GM21381 (cell line): ENCODE measurements at regions not wholly inside any gene's neighbourhood (a gene's known extent, or its start where the extent isn't known, plus 50 kb on each side); places are given as distances from the start of the nearest gene placed in this dataset.

ENCODE experiments used
- ATAC-seq: cut with Tn5 transposase; IDR thresholded peaks from one replicate; pipeline ENCODE4 v1.9.1; 2021; ENCODE audit warnings: mild to moderate bottlenecking, moderate library complexity; ENCODE audit not compliant: unreplicated experiment

GRCh38 chr5:2505217-2505616, 246.3 kb downstream of the IRX2 start:
- ATAC-seq, result no peak

GRCh38 chr5:2502970-2503594, 248.4 kb downstream of the IRX2 start:
- no peak for ATAC-seq

- ATAC-seq, result no peak
Measured at GRCh38 chr5:2499917-2500316, 251.6 kb downstream of the IRX2 start.

GRCh38 chr5:2496891-2497290, 254.6 kb downstream of the IRX2 start:
- ATAC-seq, result no peak

GRCh38 chr5:2496126-2496525, 255.4 kb downstream of the IRX2 start:
- ATAC-seq, result no peak

- ATAC-seq, result no peak
Measured at GRCh38 chr5:2493356-2493755, 258.1 kb downstream of the IRX2 start.

GRCh38 chr5:2492476-2492875, 259.0 kb downstream of the IRX2 start:
- ATAC-seq, result no peak

GRCh38 chr5:2491846-2492245, 259.6 kb downstream of the IRX2 start:
- ATAC-seq, result no peak

- no peak for ATAC-seq
Measured at GRCh38 chr5:2489306-2489705, 262.2 kb downstream of the IRX2 start.

- ATAC-seq, result no peak
Measured at GRCh38 chr5:2488593-2488992, 262.9 kb downstream of the IRX2 start.

GRCh38 chr5:2487152-2487763, 264.2 kb downstream of the IRX2 start:
- no peak for ATAC-seq

GRCh38 chr5:2486373-2486772, 265.1 kb downstream of the IRX2 start:
- no peak for ATAC-seq

GRCh38 chr5:2482778-2483177, 268.7 kb downstream of the IRX2 start:
- ATAC-seq, result no peak

GRCh38 chr5:2480871-2481270, 270.6 kb downstream of the IRX2 start:
- no peak for ATAC-seq

GRCh38 chr5:2475902-2476301, 275.6 kb downstream of the IRX2 start:
- ATAC-seq, result no peak

GRCh38 chr5:2472670-2473069, 278.8 kb downstream of the IRX2 start:
- no peak for ATAC-seq

GRCh38 chr5:2471152-2471879, 280.2 kb downstream of the IRX2 start:
- ATAC-seq, result no peak

- no peak for ATAC-seq
Measured at GRCh38 chr5:2466966-2467365, 284.5 kb downstream of the IRX2 start.

GRCh38 chr5:2465383-2465782, 286.1 kb downstream of the IRX2 start:
- ATAC-seq, result no peak

GRCh38 chr5:2464141-2464540, 287.3 kb downstream of the IRX2 start:
- ATAC-seq, result no peak

GRCh38 chr5:2461701-2462691, 289.5 kb downstream of the IRX2 start:
- no peak for ATAC-seq
